IPS-18a (cell line): ENCODE measurements at regions not wholly inside any gene's neighbourhood (a gene's known extent, or its start where the extent isn't known, plus 50 kb on each side); places are given as distances from the start of the nearest gene placed in this dataset.
"Not testable (repeated sequence)": the region's sequence is repeated elsewhere in the genome, so short reads cannot be mapped to it uniquely, and the experiment has no call there.

ENCODE experiments used
- H3K27ac ChIP-seq: one replicate; pipeline ENCODE4 v1.5.1; 2013; ENCODE audit warnings: low read length
- H3K27me3 ChIP-seq: one replicate; pipeline ENCODE4 v1.6.1; 2013; ENCODE audit warnings: mild to moderate bottlenecking, low read length; ENCODE audit not compliant: control insufficient read depth, insufficient read depth
- H3K36me3 ChIP-seq: one replicate; pipeline ENCODE4 v1.6.1; 2013; ENCODE audit warnings: low read depth, low read length; ENCODE audit not compliant: control insufficient read depth
- H3K4me1 ChIP-seq: one replicate; pipeline ENCODE4 v1.6.1; 2013; ENCODE audit warnings: low read depth, low read length; ENCODE audit not compliant: control insufficient read depth
- H3K4me3 ChIP-seq: one replicate; pipeline ENCODE4 v1.5.1; 2013; ENCODE audit warnings: low read length
- H3K9ac ChIP-seq: one replicate; pipeline ENCODE4 v1.6.1; 2013; ENCODE audit warnings: mild to moderate bottlenecking, low read length, moderate library complexity
- H3K9me3 ChIP-seq: one replicate; pipeline ENCODE4 v1.6.1; 2013; ENCODE audit warnings: low read depth, low read length; ENCODE audit not compliant: control insufficient read depth

- Histone ChIP-seq H3K27ac (no peak overlapping the region), H3K27me3 (no peaks in the 10 kb centered on the region), H3K4me1 (peaks cover 8% of the 10 kb centered on the region), H3K9ac (no peak overlapping the region), H3K36me3 (no peaks in the 10 kb centered on the region), H3K9me3 (no peaks in the 10 kb centered on the region), H3K4me3 (peak overlapping the region; percentile 1)
Observed at GRCh38 chr11:38136887-38137286, 1538.9 kb upstream of the RAG2 start.

GRCh38 chr11:38131535-38131934, 1533.5 kb upstream of the RAG2 start:
- Histone ChIP-seq H3K27ac (no peak overlapping the region), H3K27me3 (no peaks in the 10 kb centered on the region), H3K9me3 (no peaks in the 10 kb centered on the region), H3K9ac (no peak overlapping the region), H3K4me3 (no peak overlapping the region), H3K4me1 (peaks cover 24% of the 10 kb centered on the region), H3K36me3 (no peaks in the 10 kb centered on the region)

GRCh38 chr11:38130976-38131375, 1532.9 kb upstream of the RAG2 start:
- Histone ChIP-seq H3K4me3 (no peak overlapping the region), H3K9me3 (no peaks in the 10 kb centered on the region), H3K4me1 (peaks cover 22% of the 10 kb centered on the region), H3K36me3 (no peaks in the 10 kb centered on the region), H3K27ac (no peak overlapping the region), H3K27me3 (no peaks in the 10 kb centered on the region), H3K9ac (no peak overlapping the region)

- Histone ChIP-seq H3K27me3 (no peaks in the 10 kb centered on the region), H3K9me3 (no peaks in the 10 kb centered on the region), H3K9ac (no peak overlapping the region), H3K27ac (no peak overlapping the region), H3K36me3 (no peaks in the 10 kb centered on the region), H3K4me3 (no peak overlapping the region), H3K4me1 (peaks cover 22% of the 10 kb centered on the region)
Observed at GRCh38 chr11:38130514-38130913, 1532.5 kb upstream of the RAG2 start.

- Histone ChIP-seq H3K36me3 (no peaks in the 10 kb centered on the region), H3K9ac (no peak overlapping the region), H3K4me1 (no peaks in the 10 kb centered on the region), H3K27ac (no peak overlapping the region), H3K4me3 (no peak overlapping the region), H3K9me3 (no peaks in the 10 kb centered on the region), H3K27me3 (no peaks in the 10 kb centered on the region)
Observed at GRCh38 chr11:38123673-38124072, 1525.6 kb upstream of the RAG2 start.

- H3K4me1 ChIP-seq, H3K27me3 ChIP-seq, H3K4me3 ChIP-seq, H3K9ac ChIP-seq, H3K36me3 ChIP-seq, H3K27ac ChIP-seq, H3K9me3 ChIP-seq: not testable (repeated sequence)
Observed at GRCh38 chr11:38116616-38117015, 1518.6 kb upstream of the RAG2 start.

- H3K27ac ChIP-seq, H3K27me3 ChIP-seq, H3K4me3 ChIP-seq, H3K4me1 ChIP-seq, H3K9me3 ChIP-seq, H3K9ac ChIP-seq, H3K36me3 ChIP-seq: not testable (repeated sequence)
Observed at GRCh38 chr11:38115381-38115780, 1517.3 kb upstream of the RAG2 start.

- H3K27me3 ChIP-seq, result no peaks in the 10 kb centered on the region
- no peaks in the 10 kb centered on the region for H3K36me3 ChIP-seq
- no peak overlapping the region for H3K9ac ChIP-seq
- H3K9me3 ChIP-seq, result no peaks in the 10 kb centered on the region
- H3K4me1 ChIP-seq, result peaks cover 7% of the 10 kb centered on the region
- no peak overlapping the region for H3K27ac ChIP-seq
- no peak overlapping the region for H3K4me3 ChIP-seq
Observed at GRCh38 chr11:38100836-38101462, 1502.9 kb upstream of the RAG2 start.

- H3K27me3 ChIP-seq, result no peaks in the 10 kb centered on the region
- H3K36me3 ChIP-seq, result no peaks in the 10 kb centered on the region
- no peak overlapping the region for H3K4me3 ChIP-seq
- no peaks in the 10 kb centered on the region for H3K4me1 ChIP-seq
- H3K9ac ChIP-seq, result no peak overlapping the region
- no peaks in the 10 kb centered on the region for H3K9me3 ChIP-seq
- H3K27ac ChIP-seq, result no peak overlapping the region
Observed at GRCh38 chr11:38095268-38095667, 1497.2 kb upstream of the RAG2 start.

- peaks cover 9% of the 10 kb centered on the region for H3K9me3 ChIP-seq
- no peak overlapping the region for H3K27ac ChIP-seq
- H3K4me1 ChIP-seq, result no peaks in the 10 kb centered on the region
- H3K9ac ChIP-seq, result no peak overlapping the region
- no peaks in the 10 kb centered on the region for H3K36me3 ChIP-seq
- no peak overlapping the region for H3K4me3 ChIP-seq
- no peaks in the 10 kb centered on the region for H3K27me3 ChIP-seq
Observed at GRCh38 chr11:38089726-38090125, 1491.7 kb upstream of the RAG2 start.

- no peak overlapping the region for H3K9ac ChIP-seq
- H3K27me3 ChIP-seq, result no peaks in the 10 kb centered on the region
- H3K9me3 ChIP-seq, result no peaks in the 10 kb centered on the region
- H3K4me3 ChIP-seq, result no peak overlapping the region
- H3K36me3 ChIP-seq, result no peaks in the 10 kb centered on the region
- H3K27ac ChIP-seq, result no peak overlapping the region
- no peaks in the 10 kb centered on the region for H3K4me1 ChIP-seq
Observed at GRCh38 chr11:38060920-38061319, 1462.9 kb upstream of the RAG2 start.

- Histone ChIP-seq H3K9ac (no peak overlapping the region), H3K9me3 (no peaks in the 10 kb centered on the region), H3K27me3 (no peaks in the 10 kb centered on the region), H3K4me1 (no peaks in the 10 kb centered on the region), H3K36me3 (no peaks in the 10 kb centered on the region), H3K27ac (no peak overlapping the region), H3K4me3 (no peak overlapping the region)
Observed at GRCh38 chr11:38060136-38060535, 1462.1 kb upstream of the RAG2 start.
